CD4-positive, alpha-beta memory T cell (primary cell): ENCODE measurements at regions not wholly inside any gene's neighbourhood (a gene's known extent, or its start where the extent isn't known, plus 50 kb on each side); places are given as distances from the start of the nearest gene placed in this dataset.

Source experiments
- CTCF ChIA-PET: fragments of 350-600 bp; sonication (Branson Sonifier 250); formaldehyde crosslinking; loops from one replicate; lab custom pipeline; 2021; ENCODE audit warnings: inconsistent platforms; ENCODE audit not compliant: partially characterized antibody; lab: Charles Lee
- POLR2A ChIA-PET: fragments of 350-600 bp; sonication (Branson Sonifier 250); formaldehyde crosslinking; loops from one replicate; lab custom pipeline; 2021; ENCODE audit not compliant: partially characterized antibody; lab: Charles Lee
- DNase-seq, 5 donors: peaks; one replicate each; pipeline versions ENCODE4 v3.0.0 to v3.0.0-alpha.2; 2020 to 2022; ENCODE audit warnings: mixed read lengths in 1 of 5
- H3K27ac ChIP-seq: one replicate; pipeline ENCODE4 v1.7.0; 2013; ENCODE audit warnings: low read depth, low read length
- H3K27me3 ChIP-seq: 2 replicates; pipeline ENCODE4 v1.7.0; 2013; ENCODE audit warnings: mild to moderate bottlenecking, low read length, moderate library complexity; ENCODE audit not compliant: insufficient read depth
- H3K36me3 ChIP-seq: 2 replicates; pipeline ENCODE4 v1.7.0; 2013; ENCODE audit warnings: mild to moderate bottlenecking, low read length, moderate library complexity; ENCODE audit not compliant: insufficient read depth
- H3K4me1 ChIP-seq: 2 replicates; pipeline ENCODE4 v1.7.0; 2013; ENCODE audit warnings: mild to moderate bottlenecking, low read length, moderate library complexity; ENCODE audit not compliant: insufficient read depth
- H3K4me3 ChIP-seq, 2 donors: one replicate each; pipeline ENCODE4 v1.7.0; 2013; ENCODE audit warnings: low read length in 2 of 2, mild to moderate bottlenecking in 1 of 2
- H3K9me3 ChIP-seq, 2 donors: one replicate each; pipeline ENCODE4 v1.7.0; 2013; ENCODE audit warnings: low read length in 2 of 2, control low read depth in 1 of 2; ENCODE audit not compliant: control insufficient read depth in 1 of 2
- H3K27ac Mint-ChIP-seq, 7 donors: one replicate each; pipeline ENCODE4 v1.8.0; 2020 to 2021; ENCODE audit warnings: mixed read lengths in 7 of 7, mild to moderate bottlenecking in 6 of 7, inconsistent platforms in 3 of 7, moderate library complexity in 3 of 7
- H3K27me3 Mint-ChIP-seq, 2 donors: one replicate each; pipeline ENCODE4 v1.8.0; 2020 to 2021; ENCODE audit warnings: mixed read lengths in 2 of 2
- H3K36me3 Mint-ChIP-seq, 2 donors: one replicate each; pipeline ENCODE4 v1.8.0; 2020 to 2021; ENCODE audit warnings: mixed read lengths in 2 of 2, inconsistent platforms in 1 of 2, mild to moderate bottlenecking in 1 of 2
- H3K4me1 Mint-ChIP-seq, 4 donors: one replicate each; pipeline ENCODE4 v1.8.0; 2020 to 2021; ENCODE audit warnings: mixed read lengths in 4 of 4, mild to moderate bottlenecking in 1 of 4
- H3K4me3 Mint-ChIP-seq, 8 donors: one replicate each; pipeline ENCODE4 v1.8.0; 2020 to 2021; ENCODE audit warnings: mixed read lengths in 8 of 8, mild to moderate bottlenecking in 7 of 8, moderate library complexity in 6 of 8, inconsistent platforms in 3 of 8
- H3K9me3 Mint-ChIP-seq, 8 donors: one replicate each; pipeline ENCODE4 v1.8.0; 2020 to 2021; ENCODE audit warnings: mixed read lengths in 8 of 8, mild to moderate bottlenecking in 5 of 8, inconsistent platforms in 3 of 8, moderate library complexity in 1 of 8
- intact Hi-C: fragments of 100-400 bp; cut with micrococcal nuclease; formaldehyde crosslinking; loops from one replicate; pipeline ENCODE4 v1.15.1; 2023

- peaks cover 3 to 10% of the 10 kb centered on the region in 2 donors for H3K27me3 Mint-ChIP-seq
- H3K27me3 ChIP-seq: no peaks in the 10 kb centered on the region
- no peaks in the 10 kb centered on the region for H3K4me1 ChIP-seq
- H3K9me3 ChIP-seq: no peaks in the 10 kb centered on the region
- CTCF ChIA-PET: no interaction called here
- no peaks in the 10 kb centered on the region for H3K36me3 ChIP-seq
- no peak overlapping the region for H3K4me3 Mint-ChIP-seq
- H3K27ac ChIP-seq: no peak overlapping the region
- H3K9me3 Mint-ChIP-seq: peaks cover 3 to 22% (median 15%) of the 10 kb centered on the region in 8 donors
- H3K36me3 Mint-ChIP-seq: no peaks in the 10 kb centered on the region
- POLR2A ChIA-PET: no interaction called here
- H3K4me1 Mint-ChIP-seq: peaks cover 4 to 23% (median 11%) of the 10 kb centered on the region in 4 donors
- no peak for DNase-seq
- intact Hi-C loops: loop anchor here (5.0 kb wide), 1 partner anchor 473 kb away; no protein-coding TSS in a partner anchor
- no peak overlapping the region for H3K4me3 ChIP-seq
- H3K27ac Mint-ChIP-seq: no peak overlapping the region
These were observed 331.0 kb upstream of the NRP1 start for GRCh38 chr10:33665501-33665900.

DNA sequence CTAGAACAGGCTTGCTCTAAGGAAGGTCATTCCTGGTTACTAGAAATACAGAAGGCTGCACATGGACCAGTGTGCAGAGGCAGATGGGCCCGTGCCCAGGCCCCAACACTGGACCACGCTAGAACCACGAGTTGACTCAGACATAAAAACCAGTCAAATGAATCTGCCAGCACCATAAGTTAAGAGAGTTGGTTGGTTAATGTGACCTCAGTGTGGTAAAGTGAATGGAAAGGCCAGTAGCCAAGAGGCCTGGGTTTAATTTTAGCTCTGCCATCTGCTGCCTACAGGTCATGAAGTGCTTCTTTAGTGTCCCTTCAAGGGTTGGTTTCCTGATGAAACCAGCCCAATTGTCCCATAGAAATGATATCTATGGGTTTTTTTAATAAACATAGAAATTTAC lies 329.6 kb upstream of the NRP1 start:
- intact Hi-C loops: no loop called here
- ChIA-PET CTCF (no interaction called here), POLR2A (no interaction called here)
- Histone ChIP-seq H3K36me3 (no peaks in the 10 kb centered on the region), H3K4me1 (no peaks in the 10 kb centered on the region), H3K4me3 (no peak overlapping the region), H3K9me3 (no peaks in the 10 kb centered on the region), H3K27me3 (no peaks in the 10 kb centered on the region), H3K27ac (no peak overlapping the region)
- H3K4me3 Mint-ChIP-seq: no peak overlapping the region
- peaks cover 3 to 22% (median 15%) of the 10 kb centered on the region in 8 donors for H3K9me3 Mint-ChIP-seq
- no peaks in the 10 kb centered on the region for H3K36me3 Mint-ChIP-seq
- H3K27ac Mint-ChIP-seq: no peak overlapping the region
- no peak for DNase-seq
- peaks cover 4 to 23% (median 11%) of the 10 kb centered on the region in 4 donors for H3K4me1 Mint-ChIP-seq
- H3K27me3 Mint-ChIP-seq: peaks cover 3 to 11% of the 10 kb centered on the region in 2 donors

DNA sequence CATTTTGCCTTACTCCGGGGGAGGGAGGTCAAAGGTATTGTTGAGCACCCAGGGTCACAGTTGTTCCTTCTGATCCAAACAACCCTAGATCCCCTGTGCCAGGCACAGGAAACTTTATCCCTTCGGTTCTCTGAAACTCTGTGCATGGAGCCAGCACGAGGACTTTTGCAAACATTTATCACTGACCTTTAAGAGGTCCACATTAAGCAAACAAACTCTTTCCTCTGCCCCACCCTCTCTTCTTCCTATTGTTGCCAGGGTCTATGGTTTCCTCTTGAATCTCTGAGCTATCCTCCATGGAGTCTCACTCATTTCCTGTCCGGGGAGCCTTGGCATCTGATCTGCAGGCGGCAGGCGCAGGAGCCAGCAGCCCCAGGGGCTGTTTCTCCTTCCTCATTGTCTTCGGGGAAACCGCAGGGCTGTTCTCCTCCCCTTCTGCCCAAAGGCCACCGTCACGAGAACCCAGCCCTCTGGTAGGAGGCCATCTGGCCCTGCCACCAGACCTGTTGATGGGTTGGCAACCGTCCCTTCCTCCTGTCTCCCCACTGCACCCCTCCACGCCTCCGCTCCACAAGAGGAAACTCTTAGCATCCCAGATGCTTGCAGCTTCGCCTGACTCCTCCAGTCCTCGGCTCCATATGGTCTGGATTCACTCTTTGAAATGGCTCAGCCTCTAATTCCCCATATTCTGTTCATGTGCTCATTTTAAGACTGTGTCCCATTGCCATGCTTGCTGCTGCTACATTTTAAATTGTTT lies 327.3 kb upstream of the NRP1 start:
- CTCF ChIA-PET: no interaction called here
- Mint-ChIP-seq H3K9me3 (peaks cover 0 to 22% (median 15%) of the 10 kb centered on the region in 8 donors), H3K4me1 (peaks cover 0 to 16% (median 4%) of the 10 kb centered on the region in 4 donors), H3K27ac (peak overlapping the region in 1 of 7 donors; percentile 19), H3K27me3 (peaks cover 5 to 14% of the 10 kb centered on the region in 2 donors), H3K4me3 (peak overlapping the region in 1 of 8 donors; percentile 62), H3K36me3 (no peaks in the 10 kb centered on the region)
- Histone ChIP-seq H3K9me3 (no peaks in the 10 kb centered on the region), H3K27me3 (no peaks in the 10 kb centered on the region), H3K36me3 (no peaks in the 10 kb centered on the region), H3K27ac (no peak overlapping the region), H3K4me1 (no peaks in the 10 kb centered on the region), H3K4me3 (no peak overlapping the region)
- POLR2A ChIA-PET: no interaction called here
- intact Hi-C loops: no loop called here
- no peak for DNase-seq

GRCh38 chr10:33660329-33660728 lies 325.9 kb upstream of the NRP1 start:
- Histone ChIP-seq H3K4me3 (no peak overlapping the region), H3K9me3 (no peaks in the 10 kb centered on the region), H3K36me3 (no peaks in the 10 kb centered on the region), H3K27ac (no peak overlapping the region), H3K27me3 (no peaks in the 10 kb centered on the region), H3K4me1 (no peaks in the 10 kb centered on the region)
- DNase-seq: no peak
- ChIA-PET POLR2A (no interaction called here), CTCF (no interaction called here)
- Mint-ChIP-seq H3K4me3 (no peak overlapping the region), H3K36me3 (no peaks in the 10 kb centered on the region), H3K9me3 (peaks cover 0 to 18% (median 15%) of the 10 kb centered on the region in 8 donors), H3K27ac (no peak overlapping the region), H3K4me1 (peaks cover 0 to 12% (median under 1%) of the 10 kb centered on the region in 4 donors), H3K27me3 (peaks cover 5 to 14% of the 10 kb centered on the region in 2 donors)
- intact Hi-C loops: no loop called here

- Histone ChIP-seq H3K4me3 (no peak overlapping the region), H3K27ac (no peak overlapping the region), H3K4me1 (no peaks in the 10 kb centered on the region), H3K9me3 (no peaks in the 10 kb centered on the region), H3K27me3 (no peaks in the 10 kb centered on the region), H3K36me3 (no peaks in the 10 kb centered on the region)
- no peak overlapping the region for H3K4me3 Mint-ChIP-seq
- H3K27ac Mint-ChIP-seq: no peak overlapping the region
- H3K9me3 Mint-ChIP-seq: peaks cover 0 to 9% (median 3%) of the 10 kb centered on the region in 8 donors
- H3K4me1 Mint-ChIP-seq: peaks cover 0 to 12% (median 2%) of the 10 kb centered on the region in 4 donors
- ChIA-PET POLR2A (no interaction called here), CTCF (no interaction called here)
- H3K27me3 Mint-ChIP-seq: peaks cover 5 to 16% of the 10 kb centered on the region in 2 donors
- no peak for DNase-seq
- no peaks in the 10 kb centered on the region for H3K36me3 Mint-ChIP-seq
- intact Hi-C loops: no loop called here
These were observed 323.4 kb upstream of the NRP1 start for GRCh38 chr10:33657913-33658312.

DNA sequence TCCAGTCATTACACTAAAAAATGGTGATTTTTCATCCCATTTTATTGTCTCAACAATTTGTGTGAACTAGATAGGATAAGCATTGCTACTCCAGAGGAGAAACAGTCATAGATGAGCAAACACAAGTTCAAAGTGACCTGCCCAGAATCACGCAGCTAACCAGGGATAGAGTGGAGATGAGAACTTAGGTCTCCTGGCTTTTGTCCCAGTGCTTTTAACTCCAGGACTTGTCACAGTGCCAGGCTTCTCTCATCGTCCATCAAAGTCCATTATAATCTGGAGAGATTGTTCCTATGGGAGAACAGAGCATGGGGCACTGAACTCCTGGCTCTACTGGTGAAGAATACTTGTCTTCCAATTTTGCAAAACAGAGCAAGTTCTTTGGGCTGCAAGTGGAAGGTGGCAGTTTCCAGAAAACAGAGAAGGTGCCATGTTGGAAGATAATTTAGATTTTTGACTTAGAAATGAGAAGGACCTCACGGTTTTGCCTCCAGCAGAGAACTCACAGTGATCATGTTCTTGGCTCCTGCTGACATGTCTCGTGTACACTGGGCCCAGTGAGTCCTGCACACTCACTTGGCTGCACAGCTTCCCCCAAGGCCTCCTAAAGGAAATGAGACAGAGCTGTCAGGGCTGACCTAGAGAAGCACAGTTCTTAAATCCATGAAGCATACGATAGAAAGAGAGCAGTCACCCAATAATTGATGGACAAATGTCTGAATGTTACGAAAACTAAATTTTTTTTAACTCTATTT lies 322.9 kb upstream of the NRP1 start:
- DNase-seq: no peak
- intact Hi-C loops: no loop called here
- Mint-ChIP-seq H3K27ac (peak overlapping the region in 1 of 7 donors; percentile 58), H3K36me3 (no peaks in the 10 kb centered on the region), H3K4me3 (no peak overlapping the region), H3K4me1 (peaks cover 0 to 8% (median 2%) of the 10 kb centered on the region in 4 donors), H3K9me3 (peaks cover 0 to 15% (median 4%) of the 10 kb centered on the region in 8 donors), H3K27me3 (peaks cover 3 to 15% of the 10 kb centered on the region in 2 donors)
- Histone ChIP-seq H3K9me3 (no peaks in the 10 kb centered on the region), H3K27ac (no peak overlapping the region), H3K27me3 (no peaks in the 10 kb centered on the region), H3K36me3 (no peaks in the 10 kb centered on the region), H3K4me1 (no peaks in the 10 kb centered on the region), H3K4me3 (no peak overlapping the region)
- ChIA-PET POLR2A (no interaction called here), CTCF (no interaction called here)

DNA sequence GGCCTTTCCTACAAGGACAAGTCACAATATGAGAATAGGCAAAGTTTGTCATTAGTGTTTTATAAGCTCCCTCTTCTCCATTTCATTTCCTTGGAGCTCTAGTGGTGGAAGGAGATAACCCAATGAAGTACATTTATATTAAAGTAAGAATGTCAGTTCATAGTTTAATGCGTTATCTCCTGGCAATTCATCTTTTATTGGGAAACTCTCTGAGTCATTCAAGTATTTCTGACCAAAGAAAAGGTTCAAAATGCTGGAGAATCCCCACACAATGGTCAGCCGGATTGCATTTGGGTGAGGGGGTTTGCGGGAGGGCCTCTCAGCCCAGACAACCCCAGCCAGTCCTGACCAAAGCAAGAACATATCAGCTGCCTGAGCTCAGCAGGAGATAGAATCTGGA lies 321.5 kb upstream of the NRP1 start:
- Histone ChIP-seq H3K9me3 (no peaks in the 10 kb centered on the region), H3K36me3 (no peaks in the 10 kb centered on the region), H3K4me1 (no peaks in the 10 kb centered on the region), H3K27ac (no peak overlapping the region), H3K27me3 (no peaks in the 10 kb centered on the region), H3K4me3 (no peak overlapping the region)
- DNase-seq: no peak
- H3K27me3 Mint-ChIP-seq: peaks cover 3 to 8% of the 10 kb centered on the region in 2 donors
- peaks cover 0 to 4% (median 2%) of the 10 kb centered on the region in 4 donors for H3K4me1 Mint-ChIP-seq
- no peaks in the 10 kb centered on the region for H3K36me3 Mint-ChIP-seq
- H3K9me3 Mint-ChIP-seq: peaks cover 0 to 15% (median 7%) of the 10 kb centered on the region in 8 donors
- intact Hi-C loops: no loop called here
- H3K27ac Mint-ChIP-seq: no peak overlapping the region
- ChIA-PET POLR2A (no interaction called here), CTCF (no interaction called here)
- H3K4me3 Mint-ChIP-seq: no peak overlapping the region
